Natural killer cell (primary cell): ENCODE measurements at regions not wholly inside any gene's neighbourhood (a gene's known extent, or its start where the extent isn't known, plus 50 kb on each side); places are given as distances from the start of the nearest gene placed in this dataset.

Source experiments
- ATAC-seq, 3 donors: fragments of 150-1000 bp in 2 of 3; fragments of 200-7000 bp in 1 of 3; cut with Tn5 transposase; 1 replicate in 1 of 3; 2 replicates in 2 of 3; pipeline ENCODE4 v1.10.0; 2021; ENCODE audit warnings: mild to moderate bottlenecking in 2 of 3, moderate library complexity in 2 of 3
- DNase-seq, 2 donors: peaks; one replicate each; pipeline versions ENCODE4 v3.0.0 to v3.0.0-alpha.2; 2013 to 2021; ENCODE audit warnings: mixed read lengths in 1 of 2
- H3K27ac ChIP-seq: one replicate; pipeline ENCODE4 v1.5.1; 2013; ENCODE audit warnings: mild to moderate bottlenecking, low read length
- H3K27me3 ChIP-seq: one replicate; pipeline ENCODE4 v1.6.1; 2013; ENCODE audit warnings: low read length; ENCODE audit not compliant: control insufficient read depth, insufficient read depth
- H3K36me3 ChIP-seq: one replicate; pipeline ENCODE4 v1.6.1; 2013; ENCODE audit warnings: low read length; ENCODE audit not compliant: control insufficient read depth, insufficient read depth
- H3K4me1 ChIP-seq: one replicate; pipeline ENCODE4 v1.6.1; 2013; ENCODE audit warnings: low read length; ENCODE audit not compliant: control insufficient read depth, insufficient read depth
- H3K4me3 ChIP-seq: one replicate; pipeline ENCODE4 v1.5.1; 2013; ENCODE audit warnings: low read length
- H3K9me3 ChIP-seq: one replicate; pipeline ENCODE4 v1.6.1; 2013; ENCODE audit warnings: low read length; ENCODE audit not compliant: control insufficient read depth, insufficient read depth
- H3K27ac Mint-ChIP-seq, 2 donors: one replicate each; pipeline ENCODE4 v1.8.0; 2022; ENCODE audit warnings: mild to moderate bottlenecking in 2 of 2, mixed read lengths in 2 of 2, moderate library complexity in 1 of 2
- H3K27me3 Mint-ChIP-seq, 2 donors: one replicate each; pipeline ENCODE4 v1.8.0; 2022; ENCODE audit warnings: low read depth in 2 of 2, mixed read lengths in 2 of 2
- H3K36me3 Mint-ChIP-seq: one replicate; pipeline ENCODE4 v1.8.0; 2022; ENCODE audit warnings: mixed read lengths
- H3K4me1 Mint-ChIP-seq, 2 donors: one replicate each; pipeline ENCODE4 v1.8.0; 2022; ENCODE audit warnings: mixed read lengths in 2 of 2
- H3K4me3 Mint-ChIP-seq: one replicate; pipeline ENCODE4 v1.8.0; 2022; ENCODE audit warnings: mild to moderate bottlenecking, moderate library complexity, mixed read lengths
- H3K9me3 Mint-ChIP-seq, 2 donors: one replicate each; pipeline ENCODE4 v1.8.0; 2022; ENCODE audit warnings: mixed read lengths in 2 of 2
- CTCF ChIP-seq: fragments of 200-600 bp; IDR thresholded peaks from one replicate; pipeline ENCODE4 v1.8.0; 2022; ENCODE audit warnings: antibody characterized with exemption
- WGBS: methylation state at CpG from one replicate; pipeline ENCODE4 v1.1.7; 2013; ENCODE audit warnings: missing lambda C conversion rate; ENCODE audit not compliant: insufficient coverage; 5-methylcytosine and 5-hydroxymethylcytosine counted together
- intact Hi-C: fragments of 100-400 bp; cut with micrococcal nuclease; formaldehyde crosslinking; loops from one replicate; pipeline ENCODE4 v1.14.2; 2022

DNA sequence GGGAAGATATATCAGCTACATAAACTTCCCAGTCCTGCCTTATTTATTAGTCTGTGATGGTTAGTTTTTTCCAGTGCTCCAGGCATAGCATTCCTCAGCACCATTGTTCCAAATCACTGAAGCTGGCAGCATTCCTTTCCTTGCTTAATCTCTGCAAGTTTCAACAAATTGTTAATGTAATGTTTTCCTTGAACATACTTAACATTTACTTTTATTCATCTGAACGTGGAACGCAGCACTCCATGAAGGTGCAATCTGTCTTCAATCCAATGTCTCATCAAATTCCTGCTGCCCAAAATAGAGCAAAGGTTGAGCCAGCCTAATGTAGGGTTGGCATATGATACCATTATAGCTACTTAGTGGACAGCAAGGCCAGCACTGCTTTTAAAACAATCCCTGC, 441.1 kb upstream of the RBFOX1 start:
- intact Hi-C loops: no loop called here
- Mint-ChIP-seq H3K4me1 (no peaks in the 10 kb centered on the region), H3K36me3 (no peaks in the 10 kb centered on the region), H3K4me3 (no peak overlapping the region), H3K27ac (no peak overlapping the region), H3K27me3 (no peaks in the 10 kb centered on the region), H3K9me3 (peaks cover 9 to 11% of the 10 kb centered on the region in 2 donors)
- no peak for TF ChIP-seq CTCF
- 93% methylated on average over 2 of the region's 2 CpGs for WGBS
- no peak for DNase-seq
- H3K9me3 ChIP-seq: no peaks in the 10 kb centered on the region
- no peak overlapping the region for H3K27ac ChIP-seq
- no peak overlapping the region for H3K4me3 ChIP-seq
- no peaks in the 10 kb centered on the region for H3K27me3 ChIP-seq
- H3K36me3 ChIP-seq: no peaks in the 10 kb centered on the region
- no peaks in the 10 kb centered on the region for H3K4me1 ChIP-seq
- no peak for ATAC-seq

DNA sequence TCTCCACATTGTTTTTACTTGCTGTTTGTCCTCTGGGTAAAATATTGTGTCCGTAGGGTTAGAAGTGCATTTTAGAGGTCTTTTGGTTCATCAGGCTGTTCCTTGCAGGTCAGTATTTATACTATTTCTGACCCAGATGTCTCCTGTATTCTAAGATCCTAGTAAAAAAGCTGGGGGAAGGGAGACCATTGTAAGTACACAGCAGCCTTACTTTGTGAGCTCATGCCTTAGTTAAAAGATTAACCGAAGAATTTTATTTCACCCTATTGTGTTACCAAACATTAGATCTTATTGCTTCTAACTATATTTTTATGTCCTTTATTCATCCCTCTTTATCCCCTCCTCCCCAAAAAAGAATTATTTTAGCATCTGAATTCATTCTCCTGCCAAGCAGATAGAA, 444.1 kb upstream of the RBFOX1 start:
- peaks cover 5 to 10% of the 10 kb centered on the region in 2 donors for H3K9me3 Mint-ChIP-seq
- no peaks in the 10 kb centered on the region for H3K4me1 Mint-ChIP-seq
- no peaks in the 10 kb centered on the region for H3K36me3 Mint-ChIP-seq
- Histone ChIP-seq H3K27me3 (no peaks in the 10 kb centered on the region), H3K9me3 (no peaks in the 10 kb centered on the region), H3K36me3 (no peaks in the 10 kb centered on the region), H3K4me1 (no peaks in the 10 kb centered on the region), H3K4me3 (no peak overlapping the region), H3K27ac (no peak overlapping the region)
- ATAC-seq: no peak
- no peak overlapping the region for H3K4me3 Mint-ChIP-seq
- no peak for DNase-seq
- no CpG with 5 or more reads among the region's 2 CpGs for WGBS
- no peak for TF ChIP-seq CTCF
- no peaks in the 10 kb centered on the region for H3K27me3 Mint-ChIP-seq
- intact Hi-C loops: no loop called here
- no peak overlapping the region for H3K27ac Mint-ChIP-seq

DNA sequence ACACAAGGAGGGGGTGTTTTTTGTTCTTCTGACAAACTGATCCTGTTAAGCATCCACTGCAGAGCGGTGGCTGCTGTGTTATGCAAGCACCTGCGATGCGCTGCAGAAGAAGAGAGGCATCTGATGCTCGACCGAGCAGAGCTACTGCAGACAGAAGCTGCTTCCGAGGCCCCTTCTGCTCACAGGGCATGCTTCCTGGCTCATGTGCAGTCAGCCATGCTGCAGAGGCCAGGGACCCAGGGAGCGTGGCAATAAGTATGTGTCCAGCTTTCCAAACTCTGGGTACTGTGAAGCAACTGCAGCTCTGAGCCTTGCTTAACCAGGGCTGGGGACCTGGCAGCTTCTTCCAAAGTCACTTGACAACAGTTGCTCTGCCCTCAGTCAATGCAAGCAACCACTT, 448.6 kb upstream of the RBFOX1 start:
- Histone ChIP-seq H3K27me3 (no peaks in the 10 kb centered on the region), H3K9me3 (no peaks in the 10 kb centered on the region), H3K4me3 (no peak overlapping the region), H3K4me1 (no peaks in the 10 kb centered on the region), H3K27ac (no peak overlapping the region), H3K36me3 (no peaks in the 10 kb centered on the region)
- intact Hi-C loops: no loop called here
- DNase-seq (no peak), ATAC-seq (no peak)
- Mint-ChIP-seq H3K4me1 (no peaks in the 10 kb centered on the region), H3K27me3 (no peaks in the 10 kb centered on the region), H3K4me3 (no peak overlapping the region), H3K27ac (no peak overlapping the region), H3K9me3 (peaks cover 4 to 10% of the 10 kb centered on the region in 2 donors), H3K36me3 (no peaks in the 10 kb centered on the region)
- WGBS: 85% methylated on average over 7 of the region's 7 CpGs
- TF ChIP-seq CTCF: no peak

- Mint-ChIP-seq H3K36me3 (no peaks in the 10 kb centered on the region), H3K9me3 (peaks cover 6 to 10% of the 10 kb centered on the region in 2 donors), H3K4me1 (no peaks in the 10 kb centered on the region), H3K27me3 (no peaks in the 10 kb centered on the region), H3K27ac (no peak overlapping the region), H3K4me3 (no peak overlapping the region)
- no peak for DNase-seq
- 72% methylated on average over 4 of the region's 4 CpGs for WGBS
- Histone ChIP-seq H3K36me3 (no peaks in the 10 kb centered on the region), H3K27me3 (no peaks in the 10 kb centered on the region), H3K4me1 (no peaks in the 10 kb centered on the region), H3K4me3 (no peak overlapping the region), H3K9me3 (no peaks in the 10 kb centered on the region), H3K27ac (no peak overlapping the region)
- no peak for ATAC-seq
- intact Hi-C loops: no loop called here
- TF ChIP-seq CTCF: no peak
Observed at GRCh38 chr16:6880263-6880662, 452.4 kb upstream of the RBFOX1 start.
